ENCODE measurements at regions not wholly inside any gene's neighbourhood (a gene's known extent, or its start where the extent isn't known, plus 50 kb on each side); places are given as distances from the start of the nearest gene placed in this dataset.

- no peak for ATAC-seq
Measured at GRCh38 chr3:104791331-104791730, 575.4 kb upstream of the ALCAM start.

DNA sequence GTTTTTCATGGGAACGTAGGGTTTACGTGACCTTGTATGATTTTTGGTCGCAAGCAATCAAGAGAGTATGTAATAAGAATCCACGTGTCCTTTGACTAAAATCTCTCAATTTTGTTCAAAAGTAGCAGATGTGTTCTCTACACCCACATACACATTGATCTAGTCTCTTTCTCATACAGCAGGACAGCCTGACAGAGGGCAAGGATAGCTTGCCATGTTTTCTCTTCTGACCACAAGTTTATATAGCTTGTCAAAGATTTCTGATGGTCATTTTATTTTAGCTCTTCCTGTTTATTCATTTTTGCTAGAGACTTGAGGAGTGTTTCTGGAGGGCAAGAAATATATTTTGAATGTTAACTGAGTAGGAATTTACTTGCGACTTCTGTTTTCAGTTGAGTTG is 570.2 kb upstream of the ALCAM start:
- ATAC-seq: no peak

- ATAC-seq: no peak
Measured at GRCh38 chr3:104805042-104805441, 561.7 kb upstream of the ALCAM start.

DNA sequence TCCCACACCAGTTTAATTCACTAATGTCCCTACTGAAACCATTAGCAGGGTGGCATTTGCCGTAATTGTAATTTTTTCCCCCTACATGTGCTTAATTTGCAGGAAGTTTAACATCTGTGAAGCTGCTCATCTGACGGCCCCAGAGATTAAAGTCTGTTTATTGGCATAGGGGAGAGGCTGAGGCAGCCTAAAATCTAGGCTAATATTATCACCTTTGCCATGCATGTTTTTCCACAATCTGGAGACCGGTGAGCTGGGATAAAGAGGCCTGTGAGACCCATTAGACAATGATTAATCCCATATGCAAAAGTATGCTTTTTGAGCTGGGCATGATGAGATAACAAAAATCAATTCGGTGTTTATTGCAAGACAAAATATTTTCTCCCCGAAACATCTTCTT is 561.2 kb upstream of the ALCAM start:
- ATAC-seq: no peak

DNA sequence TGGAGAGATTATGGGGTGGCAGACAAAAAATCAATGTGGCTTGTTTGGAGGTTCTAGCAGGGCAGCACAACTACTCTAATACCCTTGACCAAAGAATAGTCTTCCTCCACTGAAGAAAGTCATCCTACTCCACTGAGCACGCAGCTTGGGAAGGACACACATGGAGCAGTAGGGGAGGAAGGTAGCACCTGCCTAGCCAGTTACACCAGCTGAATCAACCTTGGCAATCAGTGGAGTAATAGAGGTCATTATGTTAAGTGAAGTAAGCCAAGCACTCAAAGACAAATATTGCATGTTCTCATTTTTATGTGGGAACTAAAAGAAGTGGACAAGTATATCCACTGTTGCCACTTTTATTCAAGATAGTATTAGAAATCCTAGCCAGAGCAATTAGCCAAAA is 555.8 kb upstream of the ALCAM start:
- no peak for ATAC-seq

DNA sequence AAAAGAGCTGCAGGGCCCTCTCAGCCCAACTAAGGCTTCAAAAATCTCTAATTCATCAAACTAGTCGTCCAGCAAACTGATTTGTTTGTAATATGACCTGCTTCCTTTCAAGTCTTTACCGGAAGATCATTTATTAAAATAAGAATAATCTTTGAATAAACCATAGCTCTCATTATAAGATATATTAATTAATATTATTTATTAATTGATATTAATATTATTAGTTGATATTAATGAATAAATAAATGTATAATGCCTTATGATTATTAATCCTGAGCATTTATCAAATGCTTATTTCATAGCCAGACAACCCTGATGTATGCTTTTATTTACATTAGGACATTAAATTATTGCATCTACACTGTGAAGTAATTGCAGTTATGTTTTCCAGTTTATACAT is 550.7 kb upstream of the ALCAM start:
- ATAC-seq: no peak

DNA sequence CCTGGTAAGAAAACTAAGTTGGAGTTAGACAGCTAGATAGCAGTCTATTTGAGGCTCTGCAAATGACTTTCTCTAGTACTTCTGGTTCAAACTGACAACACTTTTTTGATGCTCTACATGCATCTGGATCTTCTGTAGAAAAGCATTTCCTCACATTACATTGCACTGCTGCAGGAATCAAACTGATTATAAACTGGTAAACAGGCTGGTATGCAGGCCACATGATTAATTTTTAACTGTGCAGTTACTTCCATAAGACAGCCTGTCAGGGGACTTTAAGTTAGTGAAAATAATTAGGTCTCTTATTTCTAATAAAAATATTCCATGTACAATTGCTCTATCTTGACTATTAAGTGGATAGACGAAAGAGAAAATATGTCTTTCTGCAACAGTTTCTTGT is 550.0 kb upstream of the ALCAM start:
- no peak for ATAC-seq

- no peak for ATAC-seq
Measured at GRCh38 chr3:104819333-104819732, 547.4 kb upstream of the ALCAM start.

- no peak for ATAC-seq
Measured at GRCh38 chr3:104820959-104821358, 545.8 kb upstream of the ALCAM start.

DNA sequence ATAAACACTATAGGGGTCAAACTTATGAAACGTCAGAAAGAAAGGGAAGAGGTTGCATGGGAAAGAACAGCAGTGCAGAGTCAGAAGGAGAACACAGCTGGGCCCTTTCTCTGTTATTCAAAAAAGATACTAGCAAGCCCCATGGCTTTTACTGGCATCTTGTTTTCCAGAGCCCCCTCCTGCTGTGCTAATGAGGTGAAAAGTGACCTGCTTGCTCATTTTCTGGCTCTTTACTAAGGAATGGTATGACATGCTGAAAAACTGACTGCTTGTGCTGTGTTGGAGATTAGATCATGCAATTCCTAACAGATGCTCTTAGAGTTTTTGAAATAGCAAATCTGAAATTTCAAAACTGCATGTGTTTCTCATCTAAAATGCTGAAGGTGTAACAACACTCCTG is 541.6 kb upstream of the ALCAM start:
- ATAC-seq: no peak

DNA sequence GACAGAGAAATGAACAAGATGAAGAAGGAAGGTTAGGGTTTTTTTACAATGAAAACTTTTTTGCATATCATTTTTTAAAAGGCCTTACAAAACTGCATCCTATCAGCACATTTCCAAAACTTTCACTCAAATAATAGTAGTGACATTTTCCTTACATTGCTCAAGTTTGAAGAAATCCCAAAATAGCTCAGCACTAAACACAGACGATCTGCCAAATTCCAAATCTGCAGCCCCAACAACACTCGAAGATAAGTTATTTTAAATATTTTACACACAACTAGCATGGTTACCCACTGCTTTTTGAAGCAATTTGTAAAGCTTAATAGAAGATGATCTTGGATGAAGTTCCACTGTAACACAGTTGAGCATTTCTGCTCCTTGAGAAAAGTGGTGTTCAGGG is 535.6 kb upstream of the ALCAM start:
- ATAC-seq: no peak

- no peak for ATAC-seq
Measured at GRCh38 chr3:104832530-104832929, 534.2 kb upstream of the ALCAM start.

DNA sequence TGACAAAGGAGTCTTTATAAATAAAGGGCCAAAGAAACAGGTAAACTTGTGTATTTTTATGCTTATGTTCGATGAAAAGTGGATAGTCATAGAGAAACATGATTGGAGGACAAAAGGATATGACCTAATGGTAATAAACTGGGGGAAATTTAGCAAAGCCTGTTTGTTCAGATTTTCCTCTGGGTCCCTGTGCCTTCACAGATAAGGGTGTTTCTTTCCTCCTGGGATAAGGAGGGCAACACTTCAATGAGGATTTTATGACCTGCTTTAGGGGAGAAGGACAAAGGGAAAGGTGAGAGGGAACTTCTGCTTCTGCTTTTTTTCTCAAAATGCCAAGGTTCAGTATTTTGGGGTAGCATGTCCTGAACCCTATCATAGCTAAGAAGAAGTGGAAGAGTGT is 531.3 kb upstream of the ALCAM start:
- no peak for ATAC-seq

DNA sequence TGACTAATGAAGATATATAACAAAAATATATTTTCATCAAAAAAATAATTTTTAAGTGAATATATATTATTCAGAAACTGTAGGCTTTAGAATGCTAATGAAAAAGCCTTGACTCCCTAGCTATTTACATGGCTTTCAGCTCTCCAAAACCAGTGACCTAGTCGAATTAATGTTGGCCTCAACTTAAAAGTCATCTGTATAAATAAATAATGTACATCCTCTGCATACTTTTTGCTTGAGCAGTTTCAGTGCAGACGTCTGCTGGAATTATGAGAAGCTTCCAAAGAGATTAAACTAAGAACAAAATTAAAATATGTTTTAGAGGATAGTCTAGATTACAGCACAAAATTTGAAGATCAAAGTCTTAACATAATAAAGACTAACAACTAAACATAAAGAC is 520.4 kb upstream of the ALCAM start:
- ATAC-seq: no peak

GRCh38 chr3:104849070-104849469 is 517.6 kb upstream of the ALCAM start:
- no peak for ATAC-seq

GRCh38 chr3:104854468-104854867 is 512.2 kb upstream of the ALCAM start:
- no peak for ATAC-seq

DNA sequence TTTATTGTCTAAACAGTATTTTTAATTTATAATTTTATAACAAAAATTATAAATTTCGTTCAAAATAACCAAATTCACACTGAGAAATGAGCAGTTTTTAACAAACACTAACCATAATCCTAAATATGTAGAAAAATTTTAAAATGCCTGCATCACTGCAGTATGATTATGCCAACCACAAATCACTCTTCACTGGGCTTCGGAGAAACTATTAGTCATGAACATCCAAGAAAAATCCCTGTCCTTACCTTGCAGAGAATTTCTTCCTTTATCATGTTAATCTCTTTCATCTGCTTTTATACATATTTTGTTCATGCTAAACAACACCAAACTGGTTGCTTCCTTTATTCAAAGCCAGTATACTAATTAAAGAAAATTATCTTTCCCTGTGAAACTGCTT is 511.0 kb upstream of the ALCAM start:
- no peak for ATAC-seq

DNA sequence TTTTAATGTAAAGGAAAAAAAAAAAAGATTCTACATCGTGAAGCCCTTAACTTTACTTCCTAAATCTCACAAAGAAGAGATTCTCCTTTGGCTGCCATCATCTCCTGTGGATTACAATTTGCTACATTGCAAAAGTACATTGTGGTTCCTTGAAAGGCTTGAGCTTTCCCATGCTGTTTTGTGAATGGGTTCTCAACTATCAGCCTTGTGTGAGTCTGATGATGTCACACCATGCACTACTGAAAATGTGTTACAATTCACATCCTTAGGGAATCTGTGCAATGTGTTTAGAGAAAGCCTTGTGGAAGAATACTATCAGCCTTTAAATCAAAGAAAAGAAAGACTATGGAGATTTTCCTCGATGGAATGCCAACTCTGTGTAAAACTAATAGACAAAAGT is 510.0 kb upstream of the ALCAM start:
- no peak for ATAC-seq

- ATAC-seq: no peak
Measured at GRCh38 chr3:104868291-104868690, 498.4 kb upstream of the ALCAM start.

DNA sequence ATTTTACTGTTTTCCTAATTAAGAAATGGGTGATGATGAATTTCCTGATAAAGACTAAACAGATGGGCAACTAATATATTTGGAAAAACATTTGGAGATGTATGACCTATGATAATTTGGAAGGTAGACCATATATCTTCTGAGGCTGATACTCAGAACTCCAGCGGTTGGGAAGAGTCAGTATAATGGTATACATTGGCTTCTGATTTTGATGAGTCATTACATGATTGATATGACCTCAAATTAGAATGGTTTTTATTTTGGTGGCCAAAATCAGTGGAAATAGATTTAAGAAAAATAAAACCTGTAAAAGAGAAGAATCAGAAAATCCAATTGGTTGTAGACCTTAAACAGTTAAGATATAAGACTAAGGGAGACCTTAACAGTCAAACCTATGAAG is 496.4 kb upstream of the ALCAM start:
- ATAC-seq: no peak

- no peak for ATAC-seq
Measured at GRCh38 chr3:104873331-104873730, 493.4 kb upstream of the ALCAM start.

DNA sequence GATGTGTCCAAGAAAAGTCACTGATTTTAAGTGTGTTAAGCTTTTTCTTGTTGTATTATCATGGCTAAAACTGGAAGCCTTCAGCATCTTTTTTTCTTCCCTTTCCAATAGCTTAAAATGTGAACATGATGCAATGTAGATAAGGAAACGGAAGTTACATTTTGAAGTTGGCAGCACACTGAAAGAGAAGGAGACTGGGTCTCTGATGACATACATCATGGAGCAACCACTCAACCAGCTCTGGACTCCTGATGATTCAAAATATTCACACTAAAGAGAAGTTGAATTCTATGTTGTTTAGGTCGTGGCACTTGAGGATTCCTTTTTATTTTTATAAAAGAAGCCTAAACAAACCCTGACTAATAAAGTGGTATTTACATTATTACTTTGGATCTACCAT is 488.3 kb upstream of the ALCAM start:
- ATAC-seq: no peak

GRCh38 chr3:104879919-104880318 is 486.8 kb upstream of the ALCAM start:
- ATAC-seq: no peak

GRCh38 chr3:104885214-104885814 is 481.4 kb upstream of the ALCAM start:
- peak; percentile 48 for ATAC-seq

DNA sequence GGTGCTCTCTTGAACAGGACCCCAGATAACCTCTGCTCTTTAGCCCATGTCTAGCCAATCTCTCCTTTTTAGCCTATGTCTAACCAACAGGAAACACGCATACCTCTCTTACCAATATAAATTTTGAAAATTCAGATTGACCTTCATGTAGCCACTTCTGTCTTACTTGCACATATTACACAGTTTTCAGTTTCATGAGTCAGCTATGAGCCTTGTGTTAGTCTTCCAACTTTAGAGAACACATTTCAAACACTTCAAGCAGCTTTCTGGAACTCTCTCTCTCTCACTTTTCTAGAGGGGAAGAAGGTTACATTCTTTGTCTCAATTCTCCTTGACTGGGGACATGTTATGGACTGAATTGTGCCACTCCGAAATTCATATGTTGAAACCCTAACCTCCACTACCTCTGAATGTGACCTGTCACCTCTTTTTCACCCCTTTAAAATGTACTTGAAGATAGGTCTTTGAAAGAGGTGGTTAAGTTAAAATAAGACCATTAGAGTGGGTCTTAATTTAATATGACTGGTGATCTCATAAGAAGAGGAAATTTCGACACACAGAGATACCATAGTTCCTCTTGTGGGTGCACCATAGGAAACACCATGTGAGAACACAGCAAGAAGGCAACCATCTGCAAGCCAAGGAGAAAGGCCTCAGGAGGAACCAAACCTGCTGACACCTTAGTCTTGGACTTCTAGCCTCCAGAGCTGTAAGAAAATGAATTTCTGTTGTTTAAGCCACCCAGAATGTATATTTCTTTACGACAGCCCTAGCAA is 480.3 kb upstream of the ALCAM start:
- no peak for ATAC-seq
